Neural progenitor cell (in vitro differentiated cells): ENCODE measurements at regions not wholly inside any gene's neighbourhood (a gene's known extent, or its start where the extent isn't known, plus 50 kb on each side); places are given as distances from the start of the nearest gene placed in this dataset.
"Not testable (repeated sequence)": the region's sequence is repeated elsewhere in the genome, so short reads cannot be mapped to it uniquely, and the experiment has no call there.

Experiments used
- DNase-seq: peaks from one replicate; pipeline ENCODE4 v3.0.0-alpha.2; 2016; ENCODE audit warnings: low spot score
- H2AFZ ChIP-seq: fragments of 200-600 bp; sonication (generic); replicated peaks from 2 replicates; pipeline ENCODE4 v1.6.1; 2016; ENCODE audit warnings: antibody characterized with exemption
- H3F3A ChIP-seq: fragments of 200-600 bp; sonication (generic); 2 replicates; pipeline ENCODE4 v1.6.1; 2016; ENCODE audit warnings: antibody characterized with exemption, low read depth
- H3K27ac ChIP-seq: fragments of 200-600 bp; sonication (generic); 2 replicates; pipeline ENCODE4 v1.5.1; 2016; ENCODE audit warnings: mild to moderate bottlenecking
- H3K27me3 ChIP-seq: fragments of 200-600 bp; sonication (generic); 2 replicates; pipeline ENCODE4 v1.6.1; 2016; ENCODE audit warnings: mild to moderate bottlenecking, moderate library complexity
- H3K36me3 ChIP-seq: fragments of 200-600 bp; sonication (generic); 2 replicates; pipeline ENCODE4 v1.5.1; 2016
- H3K4me1 ChIP-seq: fragments of 200-600 bp; sonication (generic); 2 replicates; pipeline ENCODE4 v1.6.1; 2016; ENCODE audit warnings: mixed run types
- H3K4me2 ChIP-seq: fragments of 200-600 bp; sonication (generic); 2 replicates; pipeline ENCODE4 v1.6.1; 2016
- H3K4me3 ChIP-seq: fragments of 200-600 bp; sonication (generic); 2 replicates; pipeline ENCODE4 v1.5.1; 2016
- H3K79me2 ChIP-seq: fragments of 200-600 bp; sonication (generic); 2 replicates; pipeline ENCODE4 v1.6.1; 2016; ENCODE audit warnings: low read depth
- H3K9ac ChIP-seq: fragments of 200-600 bp; sonication (generic); 2 replicates; pipeline ENCODE4 v1.6.1; 2016
- H3K9me3 ChIP-seq: fragments of 200-600 bp; sonication (generic); 2 replicates; pipeline ENCODE4 v1.5.1; 2016; ENCODE audit warnings: low read depth
- H4K20me1 ChIP-seq: fragments of 200-600 bp; sonication (generic); 2 replicates; pipeline ENCODE4 v1.6.1; 2016; ENCODE audit warnings: low read depth
- H3K27ac Mint-ChIP-seq: 3 replicates; pipeline ENCODE4 v1.8.0; 2021; ENCODE audit warnings: mixed read lengths
- H3K27me3 Mint-ChIP-seq: 2 replicates; pipeline ENCODE4 v1.8.0; 2022; ENCODE audit warnings: low read depth, mild to moderate bottlenecking, inconsistent platforms, moderate library complexity, mixed read lengths; ENCODE audit not compliant: insufficient read depth
- H3K36me3 Mint-ChIP-seq: 3 replicates; pipeline ENCODE4 v1.8.0; 2021; ENCODE audit warnings: mixed read lengths
- H3K4me1 Mint-ChIP-seq: 3 replicates; pipeline ENCODE4 v1.8.0; 2021; ENCODE audit warnings: mixed read lengths
- H3K4me3 Mint-ChIP-seq: 3 replicates; pipeline ENCODE4 v1.8.0; 2021; ENCODE audit warnings: mild to moderate bottlenecking, moderate library complexity, mixed read lengths
- H3K9me3 Mint-ChIP-seq: 3 replicates; pipeline ENCODE4 v1.8.0; 2020; ENCODE audit warnings: mixed read lengths
- CTCF ChIP-seq: fragments of 200-600 bp; sonication (generic); IDR thresholded peaks from 2 replicates; pipeline ENCODE4 v1.5.1; 2017; ENCODE audit warnings: antibody characterized with exemption, mild to moderate bottlenecking
- EZH2 ChIP-seq: fragments of 200-600 bp; sonication (generic); IDR thresholded peaks from 2 replicates; pipeline ENCODE4 v1.6.1; 2017; ENCODE audit warnings: antibody characterized with exemption, mild to moderate bottlenecking, moderate library complexity
- EZH2phosphoT487 ChIP-seq: fragments of 200-600 bp; sonication (generic); IDR thresholded peaks from 2 replicates; pipeline ENCODE4 v1.6.1; 2017; ENCODE audit warnings: antibody characterized with exemption

- Histone ChIP-seq H3F3A (no peaks in the 10 kb centered on the region), H3K27ac (no peak overlapping the region), H3K9me3 (no peaks in the 10 kb centered on the region), H3K9ac (no peak overlapping the region), H2AFZ (no peak overlapping the region), H3K79me2 (no peaks in the 10 kb centered on the region), H3K4me2 (no peak overlapping the region), H3K4me1 (no peaks in the 10 kb centered on the region), H3K4me3 (no peak overlapping the region), H3K36me3 (no peaks in the 10 kb centered on the region), H4K20me1 (no peaks in the 10 kb centered on the region), H3K27me3 (no peaks in the 10 kb centered on the region)
- no peaks in the 10 kb centered on the region for H3K4me1 Mint-ChIP-seq
- no peak overlapping the region for H3K27ac Mint-ChIP-seq
- no peak for DNase-seq
- H3K4me3 Mint-ChIP-seq = no peak overlapping the region
- peaks cover 5% of the 10 kb centered on the region for H3K9me3 Mint-ChIP-seq
- peaks cover 1% of the 10 kb centered on the region for H3K36me3 Mint-ChIP-seq
- TF ChIP-seq EZH2phosphoT487 = no peak
- TF ChIP-seq EZH2 = no peak
- peaks cover 2% of the 10 kb centered on the region for H3K27me3 Mint-ChIP-seq
Observed at GRCh38 chr3:33962396-33962795, 164.0 kb downstream of the PDCD6IP start.

GRCh38 chr3:33970180-33970579, 171.8 kb downstream of the PDCD6IP start:
- H3K4me1 ChIP-seq, H3K36me3 ChIP-seq, H3K4me3 Mint-ChIP-seq, H3K9me3 ChIP-seq, H2AFZ ChIP-seq, H3F3A ChIP-seq, H3K4me3 ChIP-seq, H3K79me2 ChIP-seq, H3K27me3 ChIP-seq, H3K4me1 Mint-ChIP-seq, DNase-seq, H3K36me3 Mint-ChIP-seq, H3K27ac Mint-ChIP-seq, H4K20me1 ChIP-seq, H3K9ac ChIP-seq, H3K4me2 ChIP-seq, H3K27ac ChIP-seq, H3K27me3 Mint-ChIP-seq: not testable (repeated sequence)
- peaks cover 32% of the 10 kb centered on the region for H3K9me3 Mint-ChIP-seq

GRCh38 chr3:33971055-33971454, 172.6 kb downstream of the PDCD6IP start:
- no peaks in the 10 kb centered on the region for H3K9me3 ChIP-seq
- H3K79me2 ChIP-seq = no peaks in the 10 kb centered on the region
- H3K27ac ChIP-seq = no peak overlapping the region
- no peak overlapping the region for H3K9ac ChIP-seq
- no peaks in the 10 kb centered on the region for H3F3A ChIP-seq
- H3K4me2 ChIP-seq = no peak overlapping the region
- H4K20me1 ChIP-seq = no peaks in the 10 kb centered on the region
- no peaks in the 10 kb centered on the region for H3K4me1 ChIP-seq
- Mint-ChIP-seq H3K9me3 (peaks cover 34% of the 10 kb centered on the region), H3K4me1 (no peaks in the 10 kb centered on the region), H3K4me3 (no peak overlapping the region), H3K36me3 (peaks cover 6% of the 10 kb centered on the region), H3K27me3 (no peaks in the 10 kb centered on the region), H3K27ac (no peak overlapping the region)
- DNase-seq = no peak
- TF ChIP-seq CTCF (no peak), EZH2 (no peak), EZH2phosphoT487 (no peak)
- H3K4me3 ChIP-seq = no peak overlapping the region
- no peaks in the 10 kb centered on the region for H3K27me3 ChIP-seq
- H2AFZ ChIP-seq = no peak overlapping the region
- H3K36me3 ChIP-seq = no peaks in the 10 kb centered on the region

DNA sequence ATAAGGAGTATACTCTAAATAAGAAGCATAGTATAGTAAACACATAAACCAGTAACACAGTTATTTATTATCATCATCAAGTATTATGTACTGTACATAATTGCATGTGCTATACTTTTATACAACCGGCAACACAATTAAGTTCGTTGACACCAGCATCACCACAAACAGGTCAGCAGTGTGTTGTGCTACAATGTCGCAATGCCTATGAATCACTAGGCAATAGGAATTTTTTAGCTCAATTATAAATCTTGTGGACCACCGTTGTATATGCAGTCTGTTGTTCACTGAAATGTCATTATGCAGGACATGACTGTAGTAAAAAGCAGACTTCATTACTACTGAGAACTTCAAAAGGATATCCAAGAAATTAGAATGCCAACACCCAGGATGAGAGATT, 177.0 kb downstream of the PDCD6IP start:
- no peaks in the 10 kb centered on the region for H3K4me1 ChIP-seq
- H3K9me3 Mint-ChIP-seq = peaks cover 18% of the 10 kb centered on the region
- H3K79me2 ChIP-seq = no peaks in the 10 kb centered on the region
- H3K4me3 Mint-ChIP-seq = no peak overlapping the region
- H3K27ac ChIP-seq = no peak overlapping the region
- no peaks in the 10 kb centered on the region for H3K36me3 ChIP-seq
- H3F3A ChIP-seq = no peaks in the 10 kb centered on the region
- no peaks in the 10 kb centered on the region for H3K27me3 ChIP-seq
- no peaks in the 10 kb centered on the region for H4K20me1 ChIP-seq
- TF ChIP-seq EZH2phosphoT487 (no peak), EZH2 (no peak), CTCF (no peak)
- peaks cover 2% of the 10 kb centered on the region for H3K27me3 Mint-ChIP-seq
- H3K9ac ChIP-seq = no peak overlapping the region
- peaks cover 6% of the 10 kb centered on the region for H3K36me3 Mint-ChIP-seq
- H3K9me3 ChIP-seq = no peaks in the 10 kb centered on the region
- H3K4me1 Mint-ChIP-seq = no peaks in the 10 kb centered on the region
- H2AFZ ChIP-seq = no peak overlapping the region
- H3K4me2 ChIP-seq = no peak overlapping the region
- no peak overlapping the region for H3K4me3 ChIP-seq
- DNase-seq = no peak
- no peak overlapping the region for H3K27ac Mint-ChIP-seq
